A549 (cell line): ENCODE measurements at regions not wholly inside any gene's neighbourhood (a gene's known extent, or its start where the extent isn't known, plus 50 kb on each side); places are given as distances from the start of the nearest gene placed in this dataset.

Experiments used
- ATAC-seq, 2 experiments: fragments of 200-7000 bp in 1 of 2; fragments of >200 bp in 1 of 2; cut with Nextera tagmentation in 1 of 2; cut with Tn5 transposase in 1 of 2; 3 replicates each; pipeline versions ENCODE4 v1.8.0 to v1.9.1; 2018 to 2020; ENCODE audit warnings: mild to moderate bottlenecking in 1 of 2, moderate library complexity in 1 of 2
- CTCF ChIA-PET: fragments of 300-600 bp; sonication (Branson Sonifier 250); formaldehyde crosslinking; extraction: SDS; loops from one replicate; lab custom pipeline; 2021; ENCODE audit warnings: antibody characterized with exemption, inconsistent platforms; lab: Yijun Ruan, JAX
- POLR2A ChIA-PET: fragments of 350-600 bp; formaldehyde crosslinking; extraction: SDS; loops from one replicate; lab custom pipeline; 2021; ENCODE audit warnings: antibody characterized with exemption, inconsistent platforms; lab: Yijun Ruan, JAX
- DNase-seq, 2 experiments: peaks; one replicate each; pipeline versions ENCODE4 v3.0.0 to v3.0.0-alpha.2; 2011 to 2016; ENCODE audit warnings: low read depth in 1 of 2, low spot score in 1 of 2
- FAIRE-seq: peaks from 2 replicates; lab custom pipeline; 2011; peaks lifted over from hg19 to GRCh38; lab: Jason Lieb, UNC
- H3K27ac ChIP-seq, 2 experiments: fragments of >200 bp; sonication (Bioruptor Twin); formaldehyde crosslinking; 3 replicates each; pipeline ENCODE4 v1.5.1; 2016 to 2017
- H3K4me1 ChIP-seq: fragments of >200 bp; sonication (Bioruptor Twin); formaldehyde crosslinking; 3 replicates; pipeline ENCODE4 v1.6.1; 2016
- H3K4me2 ChIP-seq: fragments of >200 bp; sonication (Bioruptor Twin); formaldehyde crosslinking; 3 replicates; pipeline ENCODE4 v1.6.1; 2016
- H3K4me3 ChIP-seq: fragments of >200 bp; sonication (Bioruptor Twin); formaldehyde crosslinking; 3 replicates; pipeline ENCODE4 v1.5.1; 2016
- H3K9me3 ChIP-seq: fragments of >200 bp; sonication (Bioruptor Twin); formaldehyde crosslinking; 3 replicates; pipeline ENCODE4 v1.6.1; 2016
- CHD2 ChIP-seq: fragments of 150-350 bp; IDR thresholded peaks from 2 replicates; pipeline ENCODE4 v1.6.1; 2014; ENCODE audit warnings: low read length; ENCODE audit not compliant: partially characterized antibody
- FOSB ChIP-seq: fragments of 250-450 bp; sonication (Bioruptor Pico); IDR thresholded peaks from 2 replicates; pipeline ENCODE4 v1.5.0; 2020; ENCODE audit warnings: mild to moderate bottlenecking, moderate library complexity
- FOSL2 ChIP-seq, 2 experiments: fragments of 450-650 bp in 1 of 2; fragments of >200 bp in 1 of 2; sonication (Bioruptor Twin) in 1 of 2; formaldehyde crosslinking; IDR thresholded peaks; 2 replicates each; pipeline versions ENCODE4 v1.5.0 to v1.6.1; 2016 to 2020; ENCODE audit warnings: mild to moderate bottlenecking in 1 of 2, moderate library complexity in 1 of 2
- FOXS1 ChIP-seq: fragments of 250-450 bp; sonication (Bioruptor Pico); IDR thresholded peaks from 2 replicates; pipeline ENCODE4 v1.5.0; 2020; ENCODE audit warnings: mild to moderate bottlenecking, moderate library complexity
- HDAC2 ChIP-seq: fragments of 200-600 bp; sonication (generic); IDR thresholded peaks from 2 replicates; pipeline ENCODE4 v1.6.1; 2016
- HOXB13 ChIP-seq: fragments of 250-450 bp; sonication (Bioruptor Pico); IDR thresholded peaks from 2 replicates; pipeline ENCODE4 v1.5.0; 2020; ENCODE audit warnings: low read depth, mild to moderate bottlenecking, moderate library complexity
- HOXB5 ChIP-seq: fragments of 250-450 bp; sonication (Bioruptor Pico); IDR thresholded peaks from 2 replicates; pipeline ENCODE4 v1.5.0; 2020; ENCODE audit warnings: mild to moderate bottlenecking, moderate library complexity
- JUN ChIP-seq, 2 experiments: fragments of >200 bp; sonication (Bioruptor Twin); formaldehyde crosslinking; IDR thresholded peaks; 2 replicates in 1 of 2; 3 replicates in 1 of 2; pipeline ENCODE4 v1.6.1; 2016 to 2017
- JUNB ChIP-seq: fragments of >200 bp; sonication (Bioruptor Twin); formaldehyde crosslinking; IDR thresholded peaks from 2 replicates; pipeline ENCODE4 v1.6.1; 2016
- KDM1A ChIP-seq: fragments of 200-600 bp; sonication (generic); IDR thresholded peaks from 2 replicates; pipeline ENCODE4 v1.6.1; 2016; ENCODE audit warnings: low read depth, mild to moderate bottlenecking
- MAFK ChIP-seq: fragments of 450-650 bp; IDR thresholded peaks from 2 replicates; pipeline ENCODE4 v1.6.1; 2014; ENCODE audit not compliant: partially characterized antibody
- MAZ ChIP-seq: fragments of 150-350 bp; IDR thresholded peaks from 2 replicates; pipeline ENCODE4 v1.6.1; 2014; ENCODE audit warnings: antibody characterized with exemption, low read depth, low read length, borderline replicate concordance
- NPAS2 ChIP-seq: fragments of 250-450 bp; sonication (Bioruptor Pico); IDR thresholded peaks from 2 replicates; pipeline ENCODE4 v1.8.0; 2022; ENCODE audit warnings: mild to moderate bottlenecking, moderate library complexity, borderline replicate concordance
- NR3C1 ChIP-seq: fragments of >200 bp; sonication (Bioruptor Twin); formaldehyde crosslinking; IDR thresholded peaks from 3 replicates; pipeline ENCODE4 v1.6.1; 2017
- PHF8 ChIP-seq: fragments of 200-600 bp; sonication (generic); IDR thresholded peaks from 2 replicates; pipeline ENCODE4 v1.6.1; 2016; ENCODE audit warnings: low read depth, mild to moderate bottlenecking, antibody characterized with exemption, moderate library complexity, borderline replicate concordance
- RAD21 ChIP-seq, 2 experiments: fragments of >200 bp in 1 of 2; sonication (Bioruptor Twin) in 1 of 2; formaldehyde crosslinking in 1 of 2; IDR thresholded peaks in 1 of 2; conservative IDR thresholded peaks in 1 of 2; 2 replicates in 1 of 2; 3 replicates in 1 of 2; pipeline ENCODE4 v1.6.1; 2012 to 2018; ENCODE audit warnings: inconsistent platforms in 1 of 2
- RCOR1 ChIP-seq: fragments of 150-350 bp; IDR thresholded peaks from 2 replicates; pipeline ENCODE4 v1.6.1; 2014; ENCODE audit warnings: antibody characterized with exemption, low read length, low read depth
- SMC3 ChIP-seq: fragments of >200 bp; sonication (Bioruptor Twin); formaldehyde crosslinking; IDR thresholded peaks from 3 replicates; pipeline ENCODE4 v1.6.1; 2018; ENCODE audit warnings: inconsistent platforms
- SREBF2 ChIP-seq: fragments of 450-650 bp; IDR thresholded peaks from 2 replicates; pipeline ENCODE4 v1.6.1; 2014; ENCODE audit warnings: mild to moderate bottlenecking, moderate library complexity
- ZFP36 ChIP-seq: fragments of 450-650 bp; IDR thresholded peaks from 2 replicates; pipeline ENCODE4 v1.6.1; 2014; ENCODE audit warnings: borderline replicate concordance; ENCODE audit not compliant: partially characterized antibody
- WGBS: methylation state at CpG from one replicate; pipeline ENCODE4 v1.1.6; 2017; ENCODE audit errors: missing lambda C conversion rate; 5-methylcytosine and 5-hydroxymethylcytosine counted together
- TF ChIP-seq, protein P1 (sequence below): fragments of 200-600 bp; sonication (generic); IDR thresholded peaks from 2 replicates; pipeline ENCODE4 v1.6.1; 2016; ENCODE audit warnings: antibody characterized with exemption, mild to moderate bottlenecking, moderate library complexity
- TF ChIP-seq, protein P2 (sequence below): IDR thresholded peaks from 2 replicates; pipeline ENCODE4 v1.6.1; 2012
- TF ChIP-seq, protein P3 (sequence below): fragments of 250-450 bp; sonication (Bioruptor Pico); IDR thresholded peaks from 2 replicates; pipeline ENCODE4 v1.5.0; 2020; ENCODE audit warnings: low read depth, mild to moderate bottlenecking, moderate library complexity
- TF ChIP-seq, protein P4 (sequence below): fragments of 450-650 bp; IDR thresholded peaks from 2 replicates; pipeline ENCODE4 v1.6.1; 2014; ENCODE audit warnings: antibody characterized with exemption
- TF ChIP-seq, protein P5 (sequence below): IDR thresholded peaks from 2 replicates; pipeline ENCODE4 v1.6.1; 2012
- TF ChIP-seq, protein P6 (sequence below): IDR thresholded peaks from 2 replicates; pipeline ENCODE4 v1.6.1; 2012; ENCODE audit warnings: low read depth, borderline replicate concordance

DNA sequence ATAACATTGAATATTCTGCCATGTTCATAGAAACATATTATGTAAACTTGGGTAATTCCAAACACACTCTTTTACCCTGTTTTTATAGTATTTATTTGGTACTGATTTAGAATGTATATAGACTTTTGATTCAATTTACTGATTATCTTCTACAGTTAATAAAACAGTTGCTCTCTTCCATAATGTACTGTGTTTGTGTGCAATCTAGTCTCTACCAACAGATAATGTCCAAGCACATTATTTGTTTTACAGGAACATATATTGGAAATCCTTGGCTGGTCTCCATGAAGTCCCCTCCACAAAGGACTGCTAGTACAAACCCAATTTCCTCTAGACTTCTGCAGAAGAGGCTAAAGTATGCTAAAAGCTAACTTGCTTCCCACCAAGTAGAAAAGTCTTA lies 386.6 kb downstream of the RND3 start:
- H3K4me3 ChIP-seq, result no peak overlapping the region
- peaks cover 4% of the 10 kb centered on the region; the same call in 2 of the 3 replicates for H3K9me3 ChIP-seq
- ATAC-seq (no peak), DNase-seq (no peak), FAIRE-seq (no peak)
- H3K4me2 ChIP-seq, result no peak overlapping the region
- CTCF ChIA-PET, result no interaction called here
- TF ChIP-seq, protein P1, sequence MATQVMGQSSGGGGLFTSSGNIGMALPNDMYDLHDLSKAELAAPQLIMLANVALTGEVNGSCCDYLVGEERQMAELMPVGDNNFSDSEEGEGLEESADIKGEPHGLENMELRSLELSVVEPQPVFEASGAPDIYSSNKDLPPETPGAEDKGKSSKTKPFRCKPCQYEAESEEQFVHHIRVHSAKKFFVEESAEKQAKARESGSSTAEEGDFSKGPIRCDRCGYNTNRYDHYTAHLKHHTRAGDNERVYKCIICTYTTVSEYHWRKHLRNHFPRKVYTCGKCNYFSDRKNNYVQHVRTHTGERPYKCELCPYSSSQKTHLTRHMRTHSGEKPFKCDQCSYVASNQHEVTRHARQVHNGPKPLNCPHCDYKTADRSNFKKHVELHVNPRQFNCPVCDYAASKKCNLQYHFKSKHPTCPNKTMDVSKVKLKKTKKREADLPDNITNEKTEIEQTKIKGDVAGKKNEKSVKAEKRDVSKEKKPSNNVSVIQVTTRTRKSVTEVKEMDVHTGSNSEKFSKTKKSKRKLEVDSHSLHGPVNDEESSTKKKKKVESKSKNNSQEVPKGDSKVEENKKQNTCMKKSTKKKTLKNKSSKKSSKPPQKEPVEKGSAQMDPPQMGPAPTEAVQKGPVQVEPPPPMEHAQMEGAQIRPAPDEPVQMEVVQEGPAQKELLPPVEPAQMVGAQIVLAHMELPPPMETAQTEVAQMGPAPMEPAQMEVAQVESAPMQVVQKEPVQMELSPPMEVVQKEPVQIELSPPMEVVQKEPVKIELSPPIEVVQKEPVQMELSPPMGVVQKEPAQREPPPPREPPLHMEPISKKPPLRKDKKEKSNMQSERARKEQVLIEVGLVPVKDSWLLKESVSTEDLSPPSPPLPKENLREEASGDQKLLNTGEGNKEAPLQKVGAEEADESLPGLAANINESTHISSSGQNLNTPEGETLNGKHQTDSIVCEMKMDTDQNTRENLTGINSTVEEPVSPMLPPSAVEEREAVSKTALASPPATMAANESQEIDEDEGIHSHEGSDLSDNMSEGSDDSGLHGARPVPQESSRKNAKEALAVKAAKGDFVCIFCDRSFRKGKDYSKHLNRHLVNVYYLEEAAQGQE, result no peak
- no peak for TF ChIP-seq RAD21 (conservative IDR thresholded peaks at IDR 0.05 in 1 of 2, IDR thresholded peaks at IDR 0.05 in 1 of 2)
- no peak for TF ChIP-seq SMC3
- no peak for TF ChIP-seq NPAS2
- no peak for TF ChIP-seq FOSB (CRISPR knock-in tag)
- no peak for TF ChIP-seq MAZ
- no peak for TF ChIP-seq JUN (IDR thresholded peaks at IDR 0.05)
- TF ChIP-seq KDM1A, result no peak
- TF ChIP-seq, protein P2, sequence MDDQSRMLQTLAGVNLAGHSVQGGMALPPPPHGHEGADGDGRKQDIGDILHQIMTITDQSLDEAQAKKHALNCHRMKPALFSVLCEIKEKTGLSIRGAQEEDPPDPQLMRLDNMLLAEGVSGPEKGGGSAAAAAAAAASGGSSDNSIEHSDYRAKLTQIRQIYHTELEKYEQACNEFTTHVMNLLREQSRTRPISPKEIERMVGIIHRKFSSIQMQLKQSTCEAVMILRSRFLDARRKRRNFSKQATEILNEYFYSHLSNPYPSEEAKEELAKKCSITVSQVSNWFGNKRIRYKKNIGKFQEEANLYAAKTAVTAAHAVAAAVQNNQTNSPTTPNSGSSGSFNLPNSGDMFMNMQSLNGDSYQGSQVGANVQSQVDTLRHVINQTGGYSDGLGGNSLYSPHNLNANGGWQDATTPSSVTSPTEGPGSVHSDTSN, result no peak
- TF ChIP-seq FOXS1 (CRISPR knock-in tag), result no peak
- no peak for TF ChIP-seq FOSL2 (IDR thresholded peaks at IDR 0.05)
- TF ChIP-seq FOSL2 (CRISPR knock-in tag; IDR thresholded peaks at IDR 0.05), result no peak
- no peak for TF ChIP-seq NR3C1
- no peak for TF ChIP-seq SREBF2
- TF ChIP-seq, protein P3, sequence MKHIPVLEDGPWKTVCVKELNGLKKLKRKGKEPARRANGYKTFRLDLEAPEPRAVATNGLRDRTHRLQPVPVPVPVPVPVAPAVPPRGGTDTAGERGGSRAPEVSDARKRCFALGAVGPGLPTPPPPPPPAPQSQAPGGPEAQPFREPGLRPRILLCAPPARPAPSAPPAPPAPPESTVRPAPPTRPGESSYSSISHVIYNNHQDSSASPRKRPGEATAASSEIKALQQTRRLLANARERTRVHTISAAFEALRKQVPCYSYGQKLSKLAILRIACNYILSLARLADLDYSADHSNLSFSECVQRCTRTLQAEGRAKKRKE, result no peak
- TF ChIP-seq, protein P4, sequence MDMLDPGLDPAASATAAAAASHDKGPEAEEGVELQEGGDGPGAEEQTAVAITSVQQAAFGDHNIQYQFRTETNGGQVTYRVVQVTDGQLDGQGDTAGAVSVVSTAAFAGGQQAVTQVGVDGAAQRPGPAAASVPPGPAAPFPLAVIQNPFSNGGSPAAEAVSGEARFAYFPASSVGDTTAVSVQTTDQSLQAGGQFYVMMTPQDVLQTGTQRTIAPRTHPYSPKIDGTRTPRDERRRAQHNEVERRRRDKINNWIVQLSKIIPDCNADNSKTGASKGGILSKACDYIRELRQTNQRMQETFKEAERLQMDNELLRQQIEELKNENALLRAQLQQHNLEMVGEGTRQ, result no peak
- POLR2A ChIA-PET, result no interaction called here
- no peak overlapping the region for H3K27ac ChIP-seq
- H3K4me1 ChIP-seq, result peaks cover 8% of the 10 kb centered on the region; the same call in 2 of the 3 replicates

DNA sequence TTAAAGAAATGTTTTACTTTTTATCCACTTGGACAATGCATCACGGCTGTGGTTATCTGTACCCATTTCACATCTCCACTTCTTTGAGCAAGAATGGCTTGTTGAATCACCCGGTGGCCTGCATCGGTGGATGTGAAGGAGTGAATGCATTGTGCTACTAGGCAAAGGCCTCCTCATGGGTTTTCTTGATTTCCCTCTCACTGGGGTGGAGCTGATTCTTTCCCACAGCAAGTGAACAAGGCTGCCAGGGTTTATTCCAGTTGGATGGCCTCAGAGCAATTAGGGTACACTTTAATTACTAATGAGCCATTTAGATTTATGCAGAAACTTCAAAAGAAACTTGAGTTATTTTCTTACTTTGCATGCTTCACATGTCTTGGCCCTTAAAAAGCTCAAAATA lies 387.1 kb downstream of the RND3 start:
- ChIA-PET POLR2A (no interaction called here), CTCF (no interaction called here)
- no peak for FAIRE-seq
- no peak overlapping the region for H3K4me2 ChIP-seq
- H3K4me3 ChIP-seq, result no peak overlapping the region
- ATAC-seq, result no peak
- DNase-seq, result no peak
- peaks cover 4% of the 10 kb centered on the region; the same call in 2 of the 3 replicates for H3K9me3 ChIP-seq
- WGBS, result 93% methylated on average over 3 of the region's 3 CpGs
- H3K4me1 ChIP-seq, result peaks cover 8% of the 10 kb centered on the region; the same call in 2 of the 3 replicates
- no peak overlapping the region for H3K27ac ChIP-seq
- TF ChIP-seq HOXB13 (CRISPR knock-in tag) (no peak), HDAC2 (no peak), ZFP36 (no peak), JUNB (no peak), SMC3 (no peak), NPAS2 (no peak), MAFK (no peak), PHF8 (no peak), CHD2 (no peak), RCOR1 (no peak), RAD21 (conservative IDR thresholded peaks at IDR 0.05 in 1 of 2, IDR thresholded peaks at IDR 0.05 in 1 of 2) (no peak), HOXB5 (CRISPR knock-in tag) (no peak)
- TF ChIP-seq, protein P1, result no peak
- TF ChIP-seq, protein P4, result no peak
- TF ChIP-seq, protein P5, sequence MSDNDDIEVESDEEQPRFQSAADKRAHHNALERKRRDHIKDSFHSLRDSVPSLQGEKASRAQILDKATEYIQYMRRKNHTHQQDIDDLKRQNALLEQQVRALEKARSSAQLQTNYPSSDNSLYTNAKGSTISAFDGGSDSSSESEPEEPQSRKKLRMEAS, result no peak
- TF ChIP-seq, protein P6, sequence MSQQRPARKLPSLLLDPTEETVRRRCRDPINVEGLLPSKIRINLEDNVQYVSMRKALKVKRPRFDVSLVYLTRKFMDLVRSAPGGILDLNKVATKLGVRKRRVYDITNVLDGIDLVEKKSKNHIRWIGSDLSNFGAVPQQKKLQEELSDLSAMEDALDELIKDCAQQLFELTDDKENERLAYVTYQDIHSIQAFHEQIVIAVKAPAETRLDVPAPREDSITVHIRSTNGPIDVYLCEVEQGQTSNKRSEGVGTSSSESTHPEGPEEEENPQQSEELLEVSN, result no peak
